Ascending aorta (tissue), 2 donors: ENCODE measurements at regions not wholly inside any gene's neighbourhood (a gene's known extent, or its start where the extent isn't known, plus 50 kb on each side); places are given as distances from the start of the nearest gene placed in this dataset.

Experiments
- DNase-seq, 2 donors: peaks; one replicate each; pipeline ENCODE4 v3.0.0-alpha.2; 2019; ENCODE audit warnings: low spot score in 2 of 2
- H3K27ac ChIP-seq, 2 donors: fragments of 200-600 bp; sonication (generic); one replicate each; pipeline ENCODE4 v1.5.1; 2016 to 2017; ENCODE audit warnings: mild to moderate bottlenecking in 1 of 2
- H3K27me3 ChIP-seq: fragments of 200-600 bp; sonication (generic); one replicate; pipeline ENCODE4 v1.5.1; 2017
- H3K36me3 ChIP-seq, 2 donors: fragments of 200-600 bp; sonication (generic); one replicate each; pipeline ENCODE4 v1.5.1; 2016
- H3K4me1 ChIP-seq, 2 donors: fragments of 200-600 bp; sonication (generic); one replicate each; pipeline ENCODE4 v1.5.1; 2016 to 2017; ENCODE audit warnings: mild to moderate bottlenecking in 1 of 2
- H3K4me3 ChIP-seq, 2 donors: fragments of 200-600 bp; sonication (generic); one replicate each; pipeline ENCODE4 v1.5.1; 2016 to 2017; ENCODE audit warnings: mild to moderate bottlenecking in 1 of 2
- H3K9me3 ChIP-seq, 2 donors: fragments of 200-600 bp; sonication (generic); one replicate each; pipeline ENCODE4 v1.5.1; 2016
- intact Hi-C: fragments of 100-400 bp; cut with DNase I; formaldehyde crosslinking; loops from one replicate; pipeline ENCODE4 v1.15.1; 2023
- TF ChIP-seq, protein P1 (sequence below), 3 experiments: fragments of 200-600 bp in 2 of 3; fragments of 450-650 bp in 1 of 3; sonication (generic) in 2 of 3; IDR thresholded peaks; one replicate each; pipeline ENCODE4 v1.5.1; 2016 to 2019; ENCODE audit warnings: antibody characterized with exemption in 3 of 3, mild to moderate bottlenecking in 1 of 3, moderate library complexity in 1 of 3

DNA sequence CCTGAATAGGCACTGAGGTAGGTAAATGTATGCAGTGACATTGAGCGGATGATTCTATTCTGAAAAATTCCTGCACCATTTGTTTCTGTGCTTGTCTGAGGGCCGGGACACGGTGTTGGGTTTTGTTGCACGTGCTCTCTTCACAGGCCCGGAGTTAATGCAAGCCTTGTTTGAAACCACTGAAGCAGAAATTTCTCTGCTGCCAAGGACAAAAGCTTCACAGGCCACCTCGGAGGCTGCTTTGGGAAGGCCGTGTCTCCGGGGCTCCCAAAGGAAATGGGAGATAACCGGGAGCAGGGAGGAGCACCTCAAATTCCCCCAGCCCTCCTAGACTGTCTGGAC lies 179.4 kb downstream of the OPA1 start:
- no peak overlapping the region for H3K27ac ChIP-seq
- no peaks in the 10 kb centered on the region for H3K9me3 ChIP-seq
- H3K4me3 ChIP-seq, result no peak overlapping the region
- no peaks in the 10 kb centered on the region for H3K27me3 ChIP-seq
- no peak for DNase-seq
- intact Hi-C loops, result no loop called here
- no peaks in the 10 kb centered on the region for H3K36me3 ChIP-seq
- TF ChIP-seq, protein P1, sequence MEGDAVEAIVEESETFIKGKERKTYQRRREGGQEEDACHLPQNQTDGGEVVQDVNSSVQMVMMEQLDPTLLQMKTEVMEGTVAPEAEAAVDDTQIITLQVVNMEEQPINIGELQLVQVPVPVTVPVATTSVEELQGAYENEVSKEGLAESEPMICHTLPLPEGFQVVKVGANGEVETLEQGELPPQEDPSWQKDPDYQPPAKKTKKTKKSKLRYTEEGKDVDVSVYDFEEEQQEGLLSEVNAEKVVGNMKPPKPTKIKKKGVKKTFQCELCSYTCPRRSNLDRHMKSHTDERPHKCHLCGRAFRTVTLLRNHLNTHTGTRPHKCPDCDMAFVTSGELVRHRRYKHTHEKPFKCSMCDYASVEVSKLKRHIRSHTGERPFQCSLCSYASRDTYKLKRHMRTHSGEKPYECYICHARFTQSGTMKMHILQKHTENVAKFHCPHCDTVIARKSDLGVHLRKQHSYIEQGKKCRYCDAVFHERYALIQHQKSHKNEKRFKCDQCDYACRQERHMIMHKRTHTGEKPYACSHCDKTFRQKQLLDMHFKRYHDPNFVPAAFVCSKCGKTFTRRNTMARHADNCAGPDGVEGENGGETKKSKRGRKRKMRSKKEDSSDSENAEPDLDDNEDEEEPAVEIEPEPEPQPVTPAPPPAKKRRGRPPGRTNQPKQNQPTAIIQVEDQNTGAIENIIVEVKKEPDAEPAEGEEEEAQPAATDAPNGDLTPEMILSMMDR (IDR thresholded peaks at IDR 0.05), result no peak
- no peaks in the 10 kb centered on the region for H3K4me1 ChIP-seq

DNA sequence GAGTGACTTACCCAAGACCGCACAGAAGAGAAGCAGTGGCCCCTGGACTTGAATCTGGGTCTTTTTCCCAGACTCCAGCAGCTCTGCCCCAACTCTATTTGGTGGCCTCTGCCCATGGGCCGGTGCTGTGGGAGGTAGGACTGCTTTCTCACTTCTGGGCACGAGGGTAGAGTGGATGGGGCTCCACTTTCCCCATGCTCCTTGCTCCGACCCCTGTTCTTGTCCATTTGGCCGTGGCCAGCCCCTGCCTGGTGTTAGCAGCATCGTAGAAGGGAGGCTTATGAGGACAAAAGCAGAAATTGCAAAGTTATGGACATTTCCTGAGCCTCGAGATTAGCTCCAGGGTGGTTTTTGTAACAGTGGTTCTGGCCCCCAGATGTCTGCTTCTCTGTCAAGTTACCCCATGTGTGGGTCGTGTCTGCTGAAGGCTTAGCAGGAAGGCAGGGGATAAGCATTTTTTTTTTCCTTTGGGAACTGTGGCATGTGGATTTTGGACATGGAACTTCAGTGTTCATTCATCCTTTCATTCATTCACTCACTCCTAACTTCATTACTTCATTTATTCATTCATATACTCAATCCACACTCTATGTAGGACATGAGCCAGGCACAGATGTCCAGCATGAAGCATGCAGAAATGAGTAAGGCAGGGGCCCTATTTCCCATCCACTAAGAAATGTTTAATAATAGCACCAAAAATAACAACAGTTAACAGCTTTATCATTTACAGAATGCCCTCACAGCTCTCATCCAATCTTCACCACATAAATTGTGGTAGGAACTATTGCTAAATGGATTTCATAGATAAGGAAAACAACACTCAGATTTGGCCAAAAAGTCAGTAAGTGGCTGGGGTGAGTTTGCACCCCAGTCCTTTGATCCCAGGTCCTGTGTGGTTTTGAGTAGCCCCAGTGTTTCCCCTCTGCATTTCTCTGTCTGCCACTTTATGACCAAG lies 180.5 kb downstream of the OPA1 start:
- TF ChIP-seq, protein P1 (IDR thresholded peaks at IDR 0.05), result no peak
- intact Hi-C loops, result no loop called here

GRCh38 chr3:193774272-193774915 lies 181.4 kb downstream of the OPA1 start:
- H3K27me3 ChIP-seq, result no peaks in the 10 kb centered on the region
- H3K27ac ChIP-seq, result no peak overlapping the region
- no peaks in the 10 kb centered on the region for H3K36me3 ChIP-seq
- H3K9me3 ChIP-seq, result no peaks in the 10 kb centered on the region
- no peak for DNase-seq
- no peak overlapping the region for H3K4me3 ChIP-seq
- TF ChIP-seq, protein P1 (IDR thresholded peaks at IDR 0.05), result no peak
- H3K4me1 ChIP-seq, result no peaks in the 10 kb centered on the region
- intact Hi-C loops, result no loop called here

More for the DNA sequence above, 180.5 kb downstream of the OPA1 start:
- H3K4me1 ChIP-seq, result no peaks in the 10 kb centered on the region
- H3K27ac ChIP-seq, result no peak overlapping the region
- no peak for DNase-seq
- H3K9me3 ChIP-seq, result no peaks in the 10 kb centered on the region
- no peaks in the 10 kb centered on the region for H3K27me3 ChIP-seq
- H3K36me3 ChIP-seq, result no peaks in the 10 kb centered on the region
- no peak overlapping the region for H3K4me3 ChIP-seq

- Histone ChIP-seq H3K27me3 (no peaks in the 10 kb centered on the region), H3K27ac (no peak overlapping the region), H3K4me3 (no peak overlapping the region), H3K36me3 (no peaks in the 10 kb centered on the region), H3K9me3 (no peaks in the 10 kb centered on the region), H3K4me1 (no peaks in the 10 kb centered on the region)
- TF ChIP-seq, protein P1 (IDR thresholded peaks at IDR 0.05), result no peak
- intact Hi-C loops, result no loop called here
- DNase-seq, result no peak
Observed at GRCh38 chr3:193774916-193775285, 181.9 kb downstream of the OPA1 start.

DNA sequence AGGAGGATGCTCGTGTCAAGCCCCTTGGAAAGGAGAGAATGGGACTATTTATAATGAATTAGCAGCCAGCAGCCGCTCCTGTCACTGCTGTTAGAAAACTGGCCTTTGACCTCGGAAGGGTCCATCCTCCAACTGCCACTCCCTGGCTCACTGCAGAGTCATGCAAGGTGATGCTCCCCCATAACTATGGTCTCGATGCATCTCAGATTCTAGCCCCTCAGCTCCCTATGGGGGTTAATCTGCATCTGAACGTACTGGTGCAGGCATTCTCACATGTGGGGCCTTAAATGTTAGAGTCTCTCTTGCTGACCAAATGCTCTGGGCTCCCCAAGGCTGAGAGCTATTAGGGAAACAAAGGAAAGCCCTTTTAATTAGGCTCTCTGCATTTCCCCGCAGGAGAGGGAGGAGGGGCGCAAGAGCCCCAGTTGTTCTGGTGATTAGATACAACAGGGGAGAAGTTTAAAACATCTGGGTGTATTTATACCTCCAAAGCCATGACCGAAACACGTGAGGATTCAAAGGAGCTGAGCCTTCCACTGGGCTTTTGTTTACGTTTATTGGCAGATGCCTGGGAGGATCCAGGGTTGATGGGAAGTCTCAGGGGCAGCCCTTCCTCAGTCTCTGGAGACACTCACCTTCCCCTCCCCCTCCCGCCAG lies 182.5 kb downstream of the OPA1 start:
- H3K27ac ChIP-seq, result no peak overlapping the region
- intact Hi-C loops, result no loop called here

More for the DNA sequence above, 182.5 kb downstream of the OPA1 start:
- no peaks in the 10 kb centered on the region for H3K27me3 ChIP-seq
- H3K4me3 ChIP-seq, result no peak overlapping the region
- H3K9me3 ChIP-seq, result no peaks in the 10 kb centered on the region
- DNase-seq, result no peak
- no peaks in the 10 kb centered on the region for H3K36me3 ChIP-seq
- no peaks in the 10 kb centered on the region for H3K4me1 ChIP-seq
- TF ChIP-seq, protein P1 (IDR thresholded peaks at IDR 0.05), result no peak
